ENCODE measurements at regions not wholly inside any gene's neighbourhood (a gene's known extent, or its start where the extent isn't known, plus 50 kb on each side); places are given as distances from the start of the nearest gene placed in this dataset.

- DNase-seq (ENCODE audit: low read depth): no peak
- TF ChIP-seq CTCF (conservative IDR thresholded peaks at IDR 0.05; ENCODE audit: low read depth, low read length): no peak
- H3K4me3 ChIP-seq (ENCODE audit: low read depth, low read length): no peak overlapping the region
These were observed 194.5 kb upstream of the C14orf180 start for GRCh38 chr14:104385111-104385510.

- no peak for TF ChIP-seq CTCF (conservative IDR thresholded peaks at IDR 0.05; ENCODE audit: low read depth, low read length)
- no peak for DNase-seq (ENCODE audit: low read depth)
- no peak overlapping the region for H3K4me3 ChIP-seq (ENCODE audit: low read depth, low read length)
These were observed 193.9 kb upstream of the C14orf180 start for GRCh38 chr14:104385531-104386101.

DNA sequence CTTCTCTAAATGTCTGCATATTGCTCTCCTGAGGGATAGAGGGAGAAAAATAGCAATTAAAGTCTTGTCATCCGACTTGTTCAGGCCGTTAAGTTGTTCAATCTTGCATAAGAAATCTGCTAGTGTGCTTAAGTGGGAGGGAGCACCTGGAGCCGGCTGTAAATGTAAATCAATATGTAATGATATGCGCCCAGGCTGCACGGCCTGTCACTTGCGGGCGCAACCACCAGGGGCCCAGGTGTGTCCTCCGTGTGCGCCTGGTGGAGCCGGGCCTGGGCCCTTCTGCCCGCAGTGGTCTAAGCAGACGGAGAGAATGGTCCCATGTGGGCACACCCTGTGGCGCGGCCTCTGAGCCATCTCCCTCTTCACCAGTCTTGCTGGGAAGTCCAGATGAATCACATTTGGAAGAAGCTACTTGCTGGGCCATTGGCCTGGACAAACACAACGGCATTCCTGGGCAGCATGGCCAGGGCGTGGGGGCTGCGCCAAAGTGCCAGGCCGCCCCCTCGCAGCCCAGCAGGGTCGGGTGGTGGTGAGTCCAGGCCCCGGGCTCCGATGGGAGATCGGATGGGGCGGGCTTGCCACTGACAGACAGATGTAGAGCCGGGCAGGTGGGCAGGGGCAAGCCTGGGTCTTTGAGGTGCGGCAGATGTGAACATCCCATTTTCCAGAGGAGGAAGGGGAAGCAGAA lies 193.3 kb upstream of the C14orf180 start:
- H3K4me3 ChIP-seq (ENCODE audit: low read depth, low read length): no peak overlapping the region
- no peak for DNase-seq (ENCODE audit: low read depth)
- TF ChIP-seq CTCF (conservative IDR thresholded peaks at IDR 0.05; ENCODE audit: low read depth, low read length): no peak

GRCh38 chr14:104387022-104388010 lies 192.2 kb upstream of the C14orf180 start:
- H3K4me3 ChIP-seq (ENCODE audit: low read depth, low read length): no peak overlapping the region
- TF ChIP-seq CTCF (conservative IDR thresholded peaks at IDR 0.05; ENCODE audit: low read depth, low read length): no peak
- DNase-seq (ENCODE audit: low read depth): no peak

GRCh38 chr14:104388011-104388521 lies 191.5 kb upstream of the C14orf180 start:
- TF ChIP-seq CTCF (conservative IDR thresholded peaks at IDR 0.05; ENCODE audit: low read depth, low read length): no peak
- no peak overlapping the region for H3K4me3 ChIP-seq (ENCODE audit: low read depth, low read length)
- no peak for DNase-seq (ENCODE audit: low read depth)

- TF ChIP-seq CTCF (conservative IDR thresholded peaks at IDR 0.05; ENCODE audit: low read depth, low read length): no peak
- no peak overlapping the region for H3K4me3 ChIP-seq (ENCODE audit: low read depth, low read length)
- DNase-seq (ENCODE audit: low read depth): no peak
These were observed 190.8 kb upstream of the C14orf180 start for GRCh38 chr14:104388541-104389325.
